GM23338 (cell line): ENCODE measurements at regions not wholly inside any gene's neighbourhood (a gene's known extent, or its start where the extent isn't known, plus 50 kb on each side); places are given as distances from the start of the nearest gene placed in this dataset.

Experiments
- ATAC-seq: fragments of 200-7000 bp; cut with Tn5 transposase; 3 replicates; pipeline ENCODE4 v1.9.1; 2020
- DNase-seq: peaks from one replicate; pipeline ENCODE4 v3.0.0-alpha.2; 2015; ENCODE audit warnings: low spot score
- H2AFZ ChIP-seq: fragments of 200-600 bp; sonication (generic); 2 replicates; pipeline ENCODE4 v1.8.0; 2016; ENCODE audit warnings: antibody characterized with exemption, mild to moderate bottlenecking, moderate library complexity
- H3F3A ChIP-seq: fragments of 200-600 bp; sonication (generic); replicated peaks from 2 replicates; pipeline ENCODE4 v1.8.0; 2017; ENCODE audit warnings: antibody characterized with exemption, mixed run types, low read depth
- H3K27ac ChIP-seq: fragments of 200-600 bp; sonication (generic); 2 replicates; pipeline ENCODE4 v1.6.1; 2016; ENCODE audit warnings: low read depth
- H3K27me3 ChIP-seq: fragments of 200-600 bp; sonication (generic); 2 replicates; pipeline ENCODE4 v1.8.0; 2016; ENCODE audit warnings: mild to moderate bottlenecking, mixed run types, moderate library complexity; ENCODE audit not compliant: insufficient read depth
- H3K36me3 ChIP-seq: fragments of 200-600 bp; sonication (generic); 2 replicates; pipeline ENCODE4 v1.8.0; 2016; ENCODE audit warnings: mild to moderate bottlenecking; ENCODE audit not compliant: insufficient read depth
- H3K4me1 ChIP-seq: fragments of 200-600 bp; sonication (generic); 2 replicates; pipeline ENCODE4 v1.8.0; 2016; ENCODE audit warnings: mild to moderate bottlenecking, moderate library complexity; ENCODE audit not compliant: insufficient read depth
- H3K4me2 ChIP-seq: fragments of 200-600 bp; sonication (generic); 2 replicates; pipeline ENCODE4 v1.7.1; 2017; ENCODE audit warnings: mixed run types
- H3K4me3 ChIP-seq: fragments of 200-600 bp; sonication (generic); 2 replicates; pipeline ENCODE4 v1.6.1; 2016; ENCODE audit warnings: mixed run types
- H3K79me2 ChIP-seq: fragments of 200-600 bp; sonication (generic); replicated peaks from 2 replicates; pipeline ENCODE4 v1.8.0; 2017; ENCODE audit warnings: mild to moderate bottlenecking; ENCODE audit not compliant: insufficient read depth
- H3K9me2 ChIP-seq: fragments of 200-600 bp; sonication (generic); 2 replicates; pipeline ENCODE4 v1.8.0; 2017; ENCODE audit not compliant: insufficient read depth
- H4K20me1 ChIP-seq: fragments of 200-600 bp; sonication (generic); replicated peaks from 2 replicates; pipeline ENCODE4 v1.8.0; 2017; ENCODE audit warnings: mild to moderate bottlenecking; ENCODE audit not compliant: insufficient read depth
- H3K27ac Mint-ChIP-seq: 2 replicates; pipeline ENCODE4 v1.8.0; 2020; ENCODE audit warnings: inconsistent platforms, mild to moderate bottlenecking, moderate library complexity, mixed read lengths
- H3K27me3 Mint-ChIP-seq: 3 replicates; pipeline ENCODE4 v1.8.0; 2022; ENCODE audit warnings: low read depth, mild to moderate bottlenecking, moderate library complexity, mixed read lengths, inconsistent platforms; ENCODE audit not compliant: insufficient read depth, poor library complexity
- H3K36me3 Mint-ChIP-seq: 3 replicates; pipeline ENCODE4 v1.8.0; 2021; ENCODE audit warnings: low read depth, mild to moderate bottlenecking, inconsistent platforms, moderate library complexity, mixed read lengths
- H3K4me1 Mint-ChIP-seq: 3 replicates; pipeline ENCODE4 v1.8.0; 2020; ENCODE audit warnings: mild to moderate bottlenecking, inconsistent platforms, mixed read lengths
- H3K4me3 Mint-ChIP-seq: 3 replicates; pipeline ENCODE4 v1.8.0; 2021; ENCODE audit warnings: moderate library complexity, mild to moderate bottlenecking, inconsistent platforms, mixed read lengths
- H3K9me3 Mint-ChIP-seq: 3 replicates; pipeline ENCODE4 v1.8.0; 2020; ENCODE audit warnings: moderate library complexity, mild to moderate bottlenecking, inconsistent platforms, mixed read lengths
- CREB1 ChIP-seq: fragments of 250-450 bp; sonication (Bioruptor Pico); IDR thresholded peaks from 2 replicates; pipeline ENCODE4 v1.5.0; 2020; ENCODE audit warnings: low read depth, mild to moderate bottlenecking, moderate library complexity
- CTCF ChIP-seq, 2 experiments: fragments of 200-600 bp in 1 of 2; sonication (generic) in 1 of 2; conservative IDR thresholded peaks; 2 replicates each; pipeline versions ENCODE4 v1.5.1 to v1.6.1; 2016 to 2017; ENCODE audit warnings: antibody characterized with exemption in 2 of 2, low read depth in 2 of 2, mild to moderate bottlenecking in 2 of 2, moderate library complexity in 1 of 2
- EZH2 ChIP-seq: fragments of 200-600 bp; sonication (generic); IDR thresholded peaks from one replicate; pipeline ENCODE4 v1.8.0; 2017; ENCODE audit warnings: antibody characterized with exemption, mild to moderate bottlenecking, low read depth; ENCODE audit not compliant: unreplicated experiment
- EZH2phosphoT487 ChIP-seq: fragments of 200-600 bp; sonication (generic); IDR thresholded peaks from one replicate; pipeline ENCODE4 v1.8.1; 2018; ENCODE audit warnings: antibody characterized with exemption; ENCODE audit not compliant: unreplicated experiment
- JUNB ChIP-seq: IDR thresholded peaks from one replicate; pipeline ENCODE4 v1.6.1; 2016; ENCODE audit warnings: antibody characterized with exemption; ENCODE audit not compliant: unreplicated experiment
- NANOG ChIP-seq: IDR thresholded peaks from 2 replicates; pipeline ENCODE4 v1.6.1; 2016; ENCODE audit warnings: antibody characterized with exemption, borderline replicate concordance
- POLR2AphosphoS5 ChIP-seq: IDR thresholded peaks from 2 replicates; pipeline ENCODE4 v1.6.1; 2016; ENCODE audit warnings: antibody characterized with exemption, low read depth
- REST ChIP-seq: IDR thresholded peaks from one replicate; pipeline ENCODE4 v1.6.1; 2018; ENCODE audit warnings: antibody characterized with exemption; ENCODE audit not compliant: unreplicated experiment
- STAT1 ChIP-seq: IDR thresholded peaks from one replicate; pipeline ENCODE4 v1.6.1; 2016; ENCODE audit warnings: antibody characterized with exemption; ENCODE audit not compliant: unreplicated experiment
- ZNF114 ChIP-seq: fragments of 250-450 bp; sonication (Bioruptor Pico); IDR thresholded peaks from 2 replicates; pipeline ENCODE4 v1.5.0; 2020; ENCODE audit warnings: mild to moderate bottlenecking, moderate library complexity
- ZNF331 ChIP-seq: fragments of 250-450 bp; sonication (Bioruptor Pico); IDR thresholded peaks from 2 replicates; pipeline ENCODE4 v1.5.0; 2020; ENCODE audit warnings: low read depth, mild to moderate bottlenecking, moderate library complexity
- ZNF462 ChIP-seq: fragments of 250-450 bp; sonication (Bioruptor Pico); IDR thresholded peaks from 2 replicates; pipeline ENCODE4 v1.5.0; 2020; ENCODE audit warnings: mild to moderate bottlenecking, moderate library complexity
- TF ChIP-seq, protein P1 (sequence below): IDR thresholded peaks from 2 replicates; pipeline ENCODE4 v1.6.1; 2016; ENCODE audit warnings: antibody characterized with exemption

DNA sequence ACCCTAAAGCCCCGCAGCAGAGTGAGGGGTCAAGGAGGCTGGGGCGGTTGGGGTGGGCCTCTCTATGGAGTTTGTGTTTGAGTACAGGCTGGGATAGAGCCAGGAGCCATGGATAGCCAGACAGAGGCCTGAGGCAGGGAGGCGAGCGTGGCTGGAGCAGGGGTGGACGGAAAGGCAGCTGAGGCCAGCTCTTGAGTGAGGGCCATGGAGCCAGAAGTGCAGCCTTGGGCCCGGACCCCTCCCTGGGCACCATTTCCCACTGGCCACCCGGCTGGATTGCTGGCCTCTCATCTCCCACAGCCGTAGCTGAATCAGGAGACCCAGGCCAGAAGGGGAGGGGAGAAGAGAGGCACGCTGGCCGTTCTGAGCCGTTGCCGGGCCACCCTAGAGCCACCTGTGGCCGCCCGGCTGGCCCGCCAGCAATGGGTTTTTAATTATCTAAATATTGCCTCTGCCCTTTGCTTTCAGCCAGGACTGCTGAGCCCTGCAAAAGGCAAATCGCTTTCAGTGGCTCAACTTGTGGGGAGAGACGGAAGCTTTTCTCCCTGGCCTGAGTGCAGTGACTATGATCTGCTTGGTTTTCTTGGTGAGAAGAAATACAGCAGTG is 75.2 kb upstream of the GSE1 start:
- ATAC-seq: no peak; the same call in 2 of the 3 replicates
- peaks cover 5% of the 10 kb centered on the region for H3K27me3 Mint-ChIP-seq

More for the DNA sequence above, 75.2 kb upstream of the GSE1 start:
- no peak overlapping the region for H3K4me3 ChIP-seq
- no peaks in the 10 kb centered on the region for H3F3A ChIP-seq
- H4K20me1 ChIP-seq: no peaks in the 10 kb centered on the region
- H3K27me3 ChIP-seq: no peaks in the 10 kb centered on the region
- no peak for TF ChIP-seq JUNB
- TF ChIP-seq CREB1 (CRISPR knock-in tag): no peak
- TF ChIP-seq POLR2AphosphoS5: no peak
- TF ChIP-seq ZNF331 (CRISPR knock-in tag): no peak
- TF ChIP-seq, protein P1, sequence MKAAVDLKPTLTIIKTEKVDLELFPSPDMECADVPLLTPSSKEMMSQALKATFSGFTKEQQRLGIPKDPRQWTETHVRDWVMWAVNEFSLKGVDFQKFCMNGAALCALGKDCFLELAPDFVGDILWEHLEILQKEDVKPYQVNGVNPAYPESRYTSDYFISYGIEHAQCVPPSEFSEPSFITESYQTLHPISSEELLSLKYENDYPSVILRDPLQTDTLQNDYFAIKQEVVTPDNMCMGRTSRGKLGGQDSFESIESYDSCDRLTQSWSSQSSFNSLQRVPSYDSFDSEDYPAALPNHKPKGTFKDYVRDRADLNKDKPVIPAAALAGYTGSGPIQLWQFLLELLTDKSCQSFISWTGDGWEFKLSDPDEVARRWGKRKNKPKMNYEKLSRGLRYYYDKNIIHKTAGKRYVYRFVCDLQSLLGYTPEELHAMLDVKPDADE: no peak
- no peak for TF ChIP-seq STAT1
- TF ChIP-seq NANOG: no peak
- TF ChIP-seq ZNF114 (CRISPR knock-in tag): no peak
- no peak for TF ChIP-seq CTCF (conservative IDR thresholded peaks at IDR 0.05; ENCODE audit: low read depth in 2 of 2)
- no peak for TF ChIP-seq REST
- TF ChIP-seq EZH2: no peak
- TF ChIP-seq EZH2phosphoT487: no peak
- TF ChIP-seq ZNF462 (CRISPR knock-in tag): no peak
- H3K27ac Mint-ChIP-seq: no peak overlapping the region
- no peak overlapping the region for H3K4me3 Mint-ChIP-seq
- no peaks in the 10 kb centered on the region for H3K79me2 ChIP-seq
- no peaks in the 10 kb centered on the region for H3K36me3 ChIP-seq
- H3K4me1 Mint-ChIP-seq: peaks cover 27% of the 10 kb centered on the region
- peaks cover 18% of the 10 kb centered on the region for H3K9me3 Mint-ChIP-seq
- no peak overlapping the region for H2AFZ ChIP-seq
- no peaks in the 10 kb centered on the region for H3K9me2 ChIP-seq
- H3K27ac ChIP-seq: peak overlapping the region; percentile 79
- DNase-seq: peak; percentile 2
- H3K36me3 Mint-ChIP-seq: peaks cover 8% of the 10 kb centered on the region
- H3K4me1 ChIP-seq: no peaks in the 10 kb centered on the region; the same call in 1 of the 2 replicates
- no peak overlapping the region for H3K4me2 ChIP-seq
